Stimulated activated CD4-positive, alpha-beta T cell treated with anti-CD3 and anti-CD28 coated beads, Interleukin-1b, Interleukin-23, amount 100 ng/mL, for 48 hours (primary cell): ENCODE measurements at regions not wholly inside any gene's neighbourhood (a gene's known extent, or its start where the extent isn't known, plus 50 kb on each side); places are given as distances from the start of the nearest gene placed in this dataset.

Source experiments
- DNase-seq: peaks from one replicate; pipeline ENCODE4 v3.0.0-alpha.2; 2020

DNA sequence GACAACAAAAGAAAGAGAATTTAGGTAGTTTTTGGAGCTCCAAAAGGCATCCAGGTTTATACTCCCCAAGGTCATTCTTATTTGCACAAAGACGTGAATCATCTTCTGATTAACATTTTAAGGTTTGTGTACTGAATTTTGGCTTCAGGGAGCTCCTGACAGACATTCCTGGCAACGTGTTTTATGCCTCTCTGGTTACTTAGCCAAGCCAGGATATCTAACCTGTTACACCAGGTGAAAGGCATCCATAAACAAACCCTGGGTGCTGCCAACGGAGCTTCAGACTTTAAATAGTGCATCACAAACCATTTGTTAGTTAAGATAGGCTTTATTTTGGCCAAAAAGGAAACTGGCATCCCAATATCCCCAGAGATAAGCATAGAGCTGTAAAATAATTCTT, 997.3 kb downstream of the ARAP2 start:
- no peak for DNase-seq

DNA sequence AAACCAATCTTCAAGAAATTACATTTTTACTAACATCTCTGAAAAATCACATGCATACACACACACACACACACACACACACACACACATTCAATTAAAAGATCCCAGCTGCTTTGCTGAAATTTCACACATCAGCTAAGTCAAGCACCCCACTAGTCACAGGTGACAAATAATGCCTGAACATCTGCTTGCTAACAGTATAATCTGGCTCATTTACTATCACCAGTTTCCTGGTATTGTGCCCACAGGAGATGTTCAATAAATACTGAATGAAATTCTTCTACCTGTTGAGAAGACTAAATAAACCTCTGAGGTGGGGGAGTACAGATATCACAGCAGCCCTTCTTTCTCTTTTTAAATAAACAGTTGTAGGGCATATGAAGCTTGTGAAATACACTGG, 994.0 kb downstream of the ARAP2 start:
- DNase-seq: no peak

DNA sequence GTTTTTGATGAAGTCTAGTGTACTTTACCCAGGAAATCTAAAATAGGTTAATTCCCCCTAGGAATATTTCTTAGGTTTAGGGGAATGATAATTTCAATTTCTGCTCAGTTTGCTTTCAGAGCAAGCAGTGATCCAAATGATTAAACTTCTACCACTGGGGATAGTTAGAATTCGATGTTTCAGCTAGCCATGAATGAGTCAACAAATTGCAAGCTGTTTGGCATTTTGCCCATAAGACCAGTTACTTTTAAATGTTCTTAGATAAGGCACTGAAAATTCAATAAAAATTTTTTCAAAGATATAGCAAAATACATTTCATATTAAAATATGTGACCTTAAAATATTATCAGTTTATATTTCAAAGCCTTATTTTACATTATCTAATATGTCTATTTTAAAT, 993.6 kb downstream of the ARAP2 start:
- DNase-seq: no peak

DNA sequence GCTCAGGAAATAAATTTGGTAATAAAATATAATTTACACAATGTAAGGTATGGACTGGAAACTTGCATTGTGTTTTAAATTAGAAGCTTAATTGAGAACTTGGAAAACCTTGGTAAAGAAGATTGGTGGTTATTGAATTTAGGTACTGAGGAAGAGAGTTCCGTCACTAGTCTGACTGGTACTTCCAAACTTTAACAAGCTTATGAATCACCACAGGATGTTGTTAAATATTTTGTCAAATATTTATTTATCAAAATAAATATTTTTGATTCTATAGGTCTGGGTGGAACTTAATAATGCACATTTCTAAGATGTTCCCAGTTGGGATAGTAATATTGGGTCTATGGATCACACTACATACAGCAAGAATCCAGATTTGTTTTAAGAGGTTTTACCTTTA, 992.2 kb downstream of the ARAP2 start:
- no peak for DNase-seq

DNA sequence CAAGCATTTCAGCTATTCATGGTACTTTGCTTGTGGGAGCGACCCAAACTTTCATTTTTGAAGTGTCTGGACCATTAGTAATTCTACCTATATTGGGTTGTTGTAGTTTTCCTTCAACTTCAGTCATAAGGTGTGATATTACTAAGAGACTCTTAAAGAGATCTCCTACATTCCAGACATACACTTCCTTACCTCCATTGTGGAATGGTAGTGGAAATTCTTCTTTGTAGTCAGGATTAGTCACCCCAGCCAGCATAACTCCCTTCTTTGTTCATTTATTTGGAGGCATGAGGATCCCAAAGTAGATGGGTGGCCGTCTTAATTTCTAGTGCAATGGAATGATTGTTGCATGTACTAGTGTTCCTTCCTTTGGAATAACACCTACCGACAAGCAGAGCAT, 991.4 kb downstream of the ARAP2 start:
- DNase-seq: no peak

DNA sequence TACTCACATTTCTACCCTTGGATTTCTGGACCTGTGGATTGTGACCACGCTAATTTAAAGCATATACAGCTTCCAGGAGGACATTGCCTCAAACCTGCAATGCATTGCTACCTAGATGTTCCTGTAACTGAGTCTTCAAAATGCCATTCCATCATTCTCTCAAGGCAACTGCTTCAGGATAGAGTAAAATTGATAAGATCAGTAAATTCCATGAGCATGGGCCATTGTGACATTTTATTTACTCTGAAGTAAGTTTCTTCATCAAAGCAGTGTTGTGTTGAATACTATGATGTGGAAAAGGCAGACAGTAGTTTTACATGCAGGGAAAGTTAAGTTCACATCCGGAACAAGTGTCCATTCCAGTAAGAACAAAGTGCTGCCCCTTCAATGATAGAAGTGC, 991.0 kb downstream of the ARAP2 start:
- no peak for DNase-seq

DNA sequence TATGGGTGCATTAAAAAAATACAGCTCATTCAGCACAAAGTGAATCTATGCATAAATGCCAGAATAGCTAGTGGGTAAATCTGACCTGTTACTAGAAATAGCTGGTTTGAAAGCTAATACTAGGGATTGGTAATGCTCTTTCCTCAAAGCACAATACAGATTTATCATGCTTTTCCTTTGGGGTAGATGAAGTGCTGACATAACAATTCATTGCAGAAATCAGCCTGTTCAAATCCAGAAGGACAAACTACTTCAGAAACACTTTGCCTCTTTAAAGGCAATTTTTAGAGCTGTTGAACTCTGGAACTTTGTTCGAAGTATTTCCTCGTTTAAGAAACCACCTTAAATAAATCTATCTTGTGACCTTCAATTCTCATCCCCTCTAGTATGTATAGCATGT, 957.9 kb downstream of the ARAP2 start:
- DNase-seq: no peak

DNA sequence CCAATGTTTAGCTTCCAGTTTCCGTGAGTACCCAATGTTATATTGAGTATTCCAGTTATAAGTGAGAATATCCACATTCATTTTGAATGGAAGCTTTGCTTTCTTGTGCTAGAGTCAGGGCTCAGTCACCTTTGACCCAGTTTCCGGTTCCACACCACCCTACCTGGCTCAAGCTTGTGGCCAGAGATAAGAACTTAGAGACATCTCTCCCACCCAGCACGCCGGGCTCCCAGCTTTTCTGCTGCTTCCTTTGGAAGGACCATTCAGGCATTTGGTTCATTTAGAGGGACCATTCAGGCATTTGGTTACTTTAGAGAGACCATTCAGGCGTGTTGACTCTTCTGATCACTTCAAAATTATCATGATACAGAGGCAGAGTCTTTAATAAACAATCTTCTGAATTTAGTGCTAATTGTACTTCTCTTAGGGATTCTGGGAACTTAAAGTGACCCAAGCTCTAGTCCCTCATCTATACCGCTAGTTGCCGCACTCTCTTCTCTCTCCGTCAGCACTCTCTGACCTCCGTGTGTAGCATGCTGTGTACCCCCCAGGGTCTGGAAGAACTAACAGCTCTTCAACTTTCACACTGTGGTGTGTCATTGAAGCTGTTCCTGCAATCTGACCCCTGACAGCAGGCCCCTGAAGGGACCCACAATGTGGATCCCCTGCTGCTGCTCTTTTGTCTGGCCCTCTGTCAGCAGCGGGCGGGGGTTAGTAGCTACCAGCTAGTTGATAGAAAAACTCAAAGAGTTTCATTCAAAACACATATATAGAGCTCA, 943.1 kb downstream of the ARAP2 start:
- no peak for DNase-seq

DNA sequence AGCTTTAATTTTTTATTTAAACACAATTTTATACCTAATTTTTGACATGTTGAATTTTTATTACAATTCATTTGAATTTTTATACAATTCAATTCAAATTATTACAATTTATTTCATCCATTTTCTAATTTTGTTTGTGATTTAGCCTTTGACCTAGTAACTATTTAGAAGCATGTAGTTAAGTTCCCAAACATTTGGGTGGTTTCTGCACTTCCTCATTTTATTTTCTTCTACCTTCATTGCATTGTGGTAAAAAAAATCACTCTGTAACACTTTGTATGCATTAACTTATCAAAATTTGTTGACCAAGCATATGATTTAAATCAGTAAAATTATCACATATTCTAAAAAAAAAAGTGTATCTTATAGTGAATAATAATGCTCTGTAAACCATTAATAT, 928.9 kb downstream of the ARAP2 start:
- DNase-seq: no peak

DNA sequence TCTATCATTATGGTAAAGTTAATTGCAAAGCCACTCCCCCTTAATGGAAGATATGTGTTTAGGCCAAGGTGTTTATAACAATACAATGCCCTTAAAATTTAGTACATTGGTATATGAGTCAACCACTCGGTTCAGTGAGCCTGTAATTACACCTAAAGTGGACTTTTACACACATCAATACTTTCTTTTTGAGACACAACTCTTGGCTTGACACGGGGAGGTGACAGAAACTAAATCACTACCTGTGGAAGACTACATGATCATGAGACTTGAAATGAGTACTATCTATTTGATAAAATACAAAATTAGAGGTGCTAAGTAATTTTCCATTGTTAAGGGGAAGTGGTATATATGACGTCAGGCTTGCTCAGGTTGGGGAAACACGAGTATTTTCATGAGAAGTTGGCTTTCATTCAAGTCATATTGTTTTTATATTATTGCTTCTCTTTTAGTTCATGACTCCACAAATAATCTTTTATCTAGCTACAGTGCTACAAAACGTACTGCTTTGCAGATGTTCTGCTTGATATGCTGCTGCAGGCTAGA, 918.3 kb downstream of the ARAP2 start:
- no peak for DNase-seq

DNA sequence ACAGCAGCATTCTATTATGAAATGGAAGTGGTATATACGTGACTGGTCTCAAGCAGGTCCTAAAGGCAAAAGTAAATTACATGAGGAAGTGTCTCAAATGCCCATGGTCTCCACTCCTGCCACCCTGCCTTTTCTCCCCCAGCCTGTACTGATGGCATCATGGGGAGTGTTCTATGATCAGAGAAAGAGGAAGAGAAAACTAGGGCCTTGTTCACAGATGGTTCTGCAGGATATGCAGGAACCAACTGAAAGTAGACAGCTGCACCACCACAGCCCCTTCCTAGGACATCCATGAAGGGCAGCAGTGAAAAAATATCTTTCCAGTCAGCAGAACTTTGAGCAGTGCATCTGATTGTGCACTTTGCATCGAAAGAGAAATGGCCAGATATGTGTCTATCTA, 901.5 kb downstream of the ARAP2 start:
- DNase-seq: no peak

DNA sequence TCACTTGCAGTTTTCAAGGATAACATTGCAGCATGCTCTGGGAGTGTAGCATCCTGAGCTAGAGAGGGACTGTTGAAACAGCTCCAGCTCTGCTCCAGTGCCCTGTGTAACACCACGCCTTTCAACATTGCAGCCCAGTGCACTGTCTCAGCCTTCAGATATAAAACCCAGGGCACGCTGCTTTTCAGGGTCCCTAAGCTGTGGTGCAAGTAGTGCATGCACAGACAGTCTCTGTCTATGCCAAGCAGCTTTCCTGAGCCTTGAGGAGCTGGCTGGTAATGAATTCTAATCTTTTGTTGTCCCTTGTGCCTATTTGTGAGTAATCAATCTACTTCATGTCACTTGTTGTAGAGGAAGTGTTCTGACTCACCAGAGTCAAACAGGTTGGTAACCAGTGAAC, 897.0 kb downstream of the ARAP2 start:
- DNase-seq: no peak

DNA sequence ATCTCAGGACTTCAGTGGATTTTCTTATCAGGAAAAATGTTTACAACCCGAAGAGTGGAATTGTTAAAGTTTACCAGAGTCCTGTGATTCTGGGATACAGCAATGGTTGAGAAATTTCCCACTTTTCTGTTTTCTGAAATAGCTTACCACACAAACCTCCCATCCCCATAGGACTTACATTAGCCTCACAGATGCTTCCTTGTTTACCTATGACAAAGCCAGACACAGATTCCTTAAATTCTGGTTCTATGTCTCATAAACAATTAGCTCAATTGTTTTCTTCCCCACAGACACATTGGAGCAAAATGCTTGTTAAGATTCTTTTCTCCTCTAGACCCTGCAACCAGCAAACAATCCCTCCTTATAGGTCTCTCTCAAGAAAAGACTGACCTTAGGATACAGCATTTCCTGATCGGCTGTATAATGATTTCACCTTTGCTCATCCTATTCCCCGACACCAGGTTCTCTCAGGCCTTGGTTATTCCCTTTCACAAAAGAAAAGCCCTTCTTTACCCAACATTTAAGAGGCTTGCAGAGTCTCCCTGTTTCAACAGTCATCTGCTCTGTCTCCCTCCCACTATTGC, 886.2 kb downstream of the ARAP2 start:
- no peak for DNase-seq

DNA sequence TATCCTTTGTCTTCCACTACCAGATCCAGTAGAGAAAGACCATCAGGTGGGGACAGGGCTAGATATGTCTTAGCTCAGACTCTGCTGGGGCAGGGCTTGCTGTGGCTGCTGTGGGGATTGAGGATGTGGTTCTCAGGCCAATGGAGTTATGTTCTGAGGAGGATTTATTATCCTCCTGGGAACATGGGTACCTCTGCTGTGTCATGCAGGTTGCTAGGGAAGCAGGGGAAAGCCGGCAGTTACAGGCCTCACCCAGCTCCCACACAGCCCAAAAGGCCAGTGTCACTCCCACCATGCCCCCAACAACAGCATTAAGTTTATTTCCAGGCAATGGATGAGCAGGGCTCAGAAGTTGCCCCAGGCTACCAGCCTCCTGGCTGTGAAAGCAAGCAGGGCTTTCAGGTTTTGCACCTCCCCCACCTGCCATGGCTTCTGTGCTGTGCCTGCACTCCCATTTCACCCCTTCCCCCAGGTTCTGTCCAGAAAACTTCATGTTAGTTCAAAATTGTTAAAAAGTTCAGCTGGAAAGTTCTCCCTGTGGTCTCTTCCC, 879.9 kb downstream of the ARAP2 start:
- DNase-seq: no peak

DNA sequence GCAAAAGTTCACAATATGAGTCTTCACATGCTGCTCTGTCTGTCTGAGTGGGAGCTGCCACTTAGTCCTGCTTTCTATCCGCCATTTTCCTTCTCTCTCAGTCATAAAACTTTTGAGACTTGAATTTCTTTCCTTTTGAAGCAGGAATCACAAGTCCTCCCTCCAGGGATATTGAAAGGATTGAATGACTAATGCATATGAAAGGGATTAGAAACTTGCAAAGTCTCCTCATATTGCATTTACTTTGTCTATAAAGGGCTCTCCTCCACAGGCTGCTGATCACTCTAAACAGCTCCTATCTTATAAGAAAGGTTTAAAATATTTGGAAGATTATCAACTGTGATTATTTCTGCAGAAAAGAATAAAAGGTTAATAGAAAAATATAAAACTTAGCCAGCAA, 879.1 kb downstream of the ARAP2 start:
- DNase-seq: no peak

DNA sequence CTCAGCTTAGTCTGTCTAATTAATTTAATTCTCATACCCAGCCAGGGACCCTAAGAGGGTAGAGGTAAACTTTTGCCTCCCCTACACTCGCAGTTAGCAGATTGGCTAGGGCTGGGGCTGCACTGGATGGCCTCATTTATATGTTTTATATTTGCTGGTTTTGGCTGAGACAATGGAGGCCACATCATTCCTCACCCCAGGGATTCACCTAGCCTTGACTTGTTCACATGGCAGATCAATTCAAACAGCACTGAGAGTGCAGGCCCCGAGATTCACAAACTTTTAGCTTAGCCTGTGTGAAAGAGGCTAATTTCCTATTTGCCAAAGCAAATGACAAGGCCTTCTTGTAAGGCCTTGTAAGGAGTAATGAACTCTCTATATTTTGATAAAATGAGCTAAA, 844.4 kb downstream of the ARAP2 start:
- no peak for DNase-seq

DNA sequence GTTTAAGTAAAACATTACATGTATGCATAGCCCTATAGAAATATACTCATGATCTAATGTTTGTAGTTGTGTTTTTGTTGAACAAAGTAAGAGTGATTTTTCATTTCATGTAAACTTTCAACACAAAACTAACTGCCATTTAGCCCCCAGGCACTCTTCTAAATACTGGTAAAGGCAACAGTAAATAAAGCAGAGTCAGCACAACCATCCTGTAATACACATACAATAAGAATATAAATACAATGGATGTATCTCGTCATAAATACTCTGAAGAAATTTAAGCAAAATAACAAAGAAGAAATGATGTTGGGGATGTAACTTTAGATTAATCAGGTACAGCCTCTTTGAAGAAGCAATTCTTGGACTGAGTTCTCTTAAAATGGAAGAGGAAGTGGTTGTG, 821.2 kb downstream of the ARAP2 start:
- no peak for DNase-seq

DNA sequence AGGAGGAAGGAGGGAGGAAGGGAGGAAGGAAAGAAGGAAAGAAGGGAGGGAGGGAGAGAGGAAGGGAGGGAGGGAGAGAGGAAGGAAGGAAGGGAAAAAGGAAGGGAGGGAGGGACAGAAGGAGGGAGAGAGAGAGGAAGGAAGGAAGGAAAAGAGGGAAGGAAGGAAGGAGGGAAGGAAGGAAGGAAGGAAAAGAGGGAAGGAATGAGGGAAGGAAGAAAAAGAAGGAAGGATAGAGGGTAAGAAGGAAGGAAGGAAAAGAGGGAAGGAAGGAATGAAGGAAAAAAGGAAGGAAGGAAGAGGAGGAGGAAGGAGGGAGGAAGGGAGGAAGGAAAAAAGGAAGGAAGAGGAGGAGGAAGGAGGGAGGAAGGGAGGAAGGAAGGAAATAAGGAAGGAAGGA, 796.8 kb downstream of the ARAP2 start:
- no peak for DNase-seq

DNA sequence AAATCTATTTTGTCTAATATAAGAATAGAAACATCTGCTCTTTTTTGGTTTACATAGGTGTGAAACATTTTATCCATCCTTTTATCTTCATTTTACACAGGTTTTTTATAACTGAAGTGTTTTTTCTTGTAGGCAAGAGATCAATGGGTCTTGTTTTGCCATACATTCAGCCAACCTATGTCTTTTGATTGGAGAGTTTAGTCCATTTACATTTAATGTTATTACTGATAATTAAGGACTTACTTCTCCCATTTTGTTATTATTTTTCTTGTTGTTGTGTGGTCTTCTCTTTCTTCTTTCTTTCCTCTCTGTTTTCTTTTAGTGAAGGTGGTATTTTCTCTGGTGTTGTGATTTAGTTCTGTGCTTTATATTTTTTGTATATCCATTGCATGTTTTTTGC, 785.3 kb downstream of the ARAP2 start:
- no peak for DNase-seq

DNA sequence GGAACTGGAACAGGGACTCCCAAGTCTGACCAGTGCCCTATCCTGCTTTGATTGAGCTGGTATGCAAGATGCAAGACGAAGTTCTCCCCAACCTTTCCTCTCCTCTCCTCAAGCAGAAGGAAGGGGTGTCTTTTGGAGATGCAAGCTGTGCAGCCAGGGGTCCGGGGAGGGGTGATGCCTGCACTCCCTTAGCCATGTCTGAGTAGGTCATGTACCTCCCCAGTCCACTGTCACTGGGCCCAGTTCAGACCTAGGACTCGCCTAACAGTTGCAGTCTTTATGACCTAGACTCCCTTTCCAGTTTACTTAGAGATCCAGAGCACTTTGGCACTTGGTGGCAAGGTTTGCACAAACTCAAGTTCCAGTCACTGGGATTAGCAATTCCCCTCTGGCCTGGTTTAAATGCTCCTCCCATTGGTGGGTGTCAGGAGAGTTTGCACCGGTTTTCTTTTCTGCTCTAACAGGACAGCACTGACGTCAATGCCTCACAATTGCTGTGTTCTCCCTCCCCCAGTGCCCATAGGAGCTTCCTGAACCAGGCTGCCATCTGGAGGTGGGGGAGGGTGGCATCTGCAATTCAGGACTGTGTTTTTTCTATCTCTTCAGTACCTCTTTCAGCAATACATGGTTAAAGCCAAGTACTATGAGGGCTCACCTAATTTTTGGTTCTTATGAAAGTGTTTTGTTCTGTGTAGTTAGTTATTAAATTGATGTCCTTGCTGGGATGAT, 782.2 kb downstream of the ARAP2 start:
- no peak for DNase-seq

DNA sequence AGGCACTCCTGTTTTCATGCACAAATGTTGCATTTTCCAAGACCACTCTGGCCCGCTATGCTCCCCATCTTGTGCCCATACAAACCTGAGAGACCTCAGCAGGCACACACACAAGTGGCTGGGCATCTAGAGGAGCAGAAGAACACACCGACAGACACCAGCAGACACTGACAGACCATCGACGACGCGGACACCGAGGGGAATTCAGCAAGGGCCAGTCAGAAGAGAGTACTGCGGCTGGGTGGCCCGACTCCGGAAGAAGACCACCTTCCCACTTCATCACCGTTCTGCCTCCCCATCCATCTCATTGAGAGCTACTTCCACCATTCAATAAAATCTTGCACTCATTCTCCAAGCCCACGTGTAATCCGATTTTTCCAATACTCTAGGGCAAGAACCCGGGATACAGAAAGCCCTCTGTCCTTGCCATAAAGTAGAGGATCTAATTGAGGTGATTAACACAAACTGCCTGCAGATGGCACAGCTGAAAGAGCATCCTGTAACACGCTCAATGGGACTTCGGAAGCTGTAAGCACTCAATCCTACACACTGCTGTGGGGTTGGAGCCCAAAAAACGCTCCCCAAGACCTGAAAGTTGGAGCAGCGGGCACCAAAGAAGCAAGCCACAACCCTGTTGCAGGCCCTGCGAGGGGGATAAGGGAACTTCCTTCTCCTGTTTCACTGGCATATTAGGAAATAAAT, 780.9 kb downstream of the ARAP2 start:
- DNase-seq: no peak

DNA sequence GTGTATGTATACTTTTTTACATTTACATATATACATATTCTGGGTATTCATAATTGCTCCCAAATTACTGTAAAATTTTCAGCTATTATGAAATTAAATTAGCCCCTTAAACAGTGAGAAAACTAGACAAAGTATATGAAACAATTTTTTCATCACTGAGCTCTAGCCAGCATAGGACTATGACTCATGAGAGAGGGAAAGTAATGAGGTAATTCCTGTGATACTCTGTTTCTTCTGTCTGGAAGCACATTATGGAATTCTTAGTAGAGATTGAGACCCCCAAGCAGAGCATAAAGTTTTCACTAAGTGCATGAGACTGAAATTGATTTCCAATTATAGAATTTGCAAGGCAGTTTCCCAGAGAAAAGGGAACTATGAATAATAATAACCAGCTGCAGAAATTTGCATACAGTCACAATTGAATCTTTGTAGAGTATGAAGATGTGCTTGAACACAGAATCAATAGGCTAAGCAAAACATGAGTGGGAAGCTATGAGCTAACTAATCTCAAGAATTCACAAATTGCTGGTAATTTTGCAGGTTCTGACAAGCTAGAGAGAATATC, 779.3 kb downstream of the ARAP2 start:
- DNase-seq: no peak

DNA sequence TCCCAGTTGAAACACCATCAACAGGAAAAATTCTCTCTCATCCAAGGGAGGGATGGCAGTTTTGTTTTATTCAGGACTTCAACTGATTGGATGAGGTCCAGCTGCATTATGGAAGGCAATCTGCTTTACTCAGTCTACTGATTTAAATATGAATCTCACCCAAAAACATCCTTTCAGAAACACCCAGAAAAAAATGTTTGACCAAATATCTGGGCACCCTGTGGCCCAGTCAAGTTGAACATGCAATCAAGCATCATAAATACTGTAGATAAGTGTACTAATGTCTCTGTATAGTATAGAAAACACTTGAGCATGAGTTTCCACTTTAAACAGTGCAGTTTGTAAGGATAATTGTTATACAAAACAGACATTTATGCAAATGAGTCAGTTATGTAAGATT, 753.2 kb downstream of the ARAP2 start:
- no peak for DNase-seq
